HG02678 (cell line): ENCODE measurements at regions not wholly inside any gene's neighbourhood (a gene's known extent, or its start where the extent isn't known, plus 50 kb on each side); places are given as distances from the start of the nearest gene placed in this dataset.
"Not testable (repeated sequence)": the region's sequence is repeated elsewhere in the genome, so short reads cannot be mapped to it uniquely, and the experiment has no call there.

Experiments
- ATAC-seq: cut with Tn5 transposase; IDR thresholded peaks from one replicate; pipeline ENCODE4 v1.9.1; 2021; ENCODE audit warnings: mild to moderate bottlenecking, moderate library complexity; ENCODE audit not compliant: unreplicated experiment

GRCh38 chr2:226540204-226540994 is 259.2 kb downstream of the IRS1 start:
- ATAC-seq, result no peak

- no peak for ATAC-seq
These were observed 263.2 kb downstream of the IRS1 start for GRCh38 chr2:226536410-226536809.

- not testable (repeated sequence) for ATAC-seq
These were observed 266.6 kb downstream of the IRS1 start for GRCh38 chr2:226532976-226533375.

- ATAC-seq, result no peak
These were observed 268.4 kb downstream of the IRS1 start for GRCh38 chr2:226531061-226531810.

GRCh38 chr2:226529556-226529955 is 270.1 kb downstream of the IRS1 start:
- ATAC-seq, result no peak

- no peak for ATAC-seq
These were observed 272.9 kb downstream of the IRS1 start for GRCh38 chr2:226526716-226527115.

- ATAC-seq, result no peak
These were observed 275.2 kb downstream of the IRS1 start for GRCh38 chr2:226524381-226524843.

GRCh38 chr2:226520723-226521122 is 278.9 kb downstream of the IRS1 start:
- no peak for ATAC-seq

- ATAC-seq, result no peak
These were observed 284.1 kb downstream of the IRS1 start for GRCh38 chr2:226515344-226516055.

GRCh38 chr2:226514895-226515294 is 284.7 kb downstream of the IRS1 start:
- ATAC-seq, result no peak

- no peak for ATAC-seq
These were observed 288.3 kb downstream of the IRS1 start for GRCh38 chr2:226511311-226511710.

GRCh38 chr2:226508683-226509082 is 290.9 kb downstream of the IRS1 start:
- no peak for ATAC-seq

- no peak for ATAC-seq
These were observed 291.6 kb downstream of the IRS1 start for GRCh38 chr2:226508005-226508404.

- no peak for ATAC-seq
These were observed 302.3 kb downstream of the IRS1 start for GRCh38 chr2:226497146-226497909.

- no peak for ATAC-seq
These were observed 303.4 kb downstream of the IRS1 start for GRCh38 chr2:226496273-226496550.

GRCh38 chr2:226495466-226496272 is 304.0 kb downstream of the IRS1 start:
- ATAC-seq, result no peak

GRCh38 chr2:226491112-226491511 is 308.5 kb downstream of the IRS1 start:
- ATAC-seq, result no peak

GRCh38 chr2:226489775-226490541 is 309.7 kb downstream of the IRS1 start:
- ATAC-seq, result no peak

GRCh38 chr2:226488034-226488433 is 311.6 kb downstream of the IRS1 start:
- no peak for ATAC-seq
